ENCODE measurements at regions not wholly inside any gene's neighbourhood (a gene's known extent, or its start where the extent isn't known, plus 50 kb on each side); places are given as distances from the start of the nearest gene placed in this dataset.
"Not testable (repeated sequence)": the region's sequence is repeated elsewhere in the genome, so short reads cannot be mapped to it uniquely, and the experiment has no call there.

DNA sequence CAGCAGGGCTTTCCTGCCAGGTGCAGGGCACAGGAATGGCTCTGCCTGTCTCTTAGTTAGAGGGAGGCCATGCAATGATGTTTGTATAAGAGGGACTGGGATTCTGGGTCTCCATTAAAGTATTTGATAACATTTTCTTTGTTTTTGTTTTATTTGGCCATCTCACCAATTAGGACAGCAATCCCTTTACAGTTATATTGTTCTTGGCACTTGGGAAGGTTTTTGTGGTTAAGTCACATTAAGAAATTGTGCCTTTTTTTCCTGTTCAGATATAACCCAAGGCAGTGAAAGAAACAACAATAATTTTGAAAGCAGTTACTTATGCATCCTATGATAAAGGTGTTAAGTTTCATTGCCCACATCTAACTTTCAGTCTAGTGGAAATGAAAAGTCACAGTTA lies 237.4 kb upstream of the PRSS58 start:
- DNase-seq = not testable (repeated sequence)

DNA sequence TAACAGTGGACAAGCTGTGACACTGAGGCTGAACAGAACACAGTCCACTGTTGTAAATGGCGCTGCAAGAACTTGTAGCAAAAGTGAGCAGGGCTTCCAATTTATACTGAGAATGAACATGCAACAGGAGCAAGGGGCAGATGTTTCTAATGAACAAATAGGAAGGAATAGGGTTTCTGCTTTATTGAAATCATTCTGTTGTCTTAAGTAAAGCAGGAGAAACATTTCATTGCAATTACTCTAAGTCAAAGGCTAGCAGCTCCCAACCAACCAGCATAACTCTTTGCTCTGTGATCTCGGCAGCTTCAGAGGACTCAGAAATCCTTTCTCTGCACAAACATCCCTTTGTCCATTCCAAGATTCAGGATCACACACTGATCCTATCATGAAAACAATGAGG lies 236.2 kb upstream of the PRSS58 start:
- DNase-seq = no peak

DNA sequence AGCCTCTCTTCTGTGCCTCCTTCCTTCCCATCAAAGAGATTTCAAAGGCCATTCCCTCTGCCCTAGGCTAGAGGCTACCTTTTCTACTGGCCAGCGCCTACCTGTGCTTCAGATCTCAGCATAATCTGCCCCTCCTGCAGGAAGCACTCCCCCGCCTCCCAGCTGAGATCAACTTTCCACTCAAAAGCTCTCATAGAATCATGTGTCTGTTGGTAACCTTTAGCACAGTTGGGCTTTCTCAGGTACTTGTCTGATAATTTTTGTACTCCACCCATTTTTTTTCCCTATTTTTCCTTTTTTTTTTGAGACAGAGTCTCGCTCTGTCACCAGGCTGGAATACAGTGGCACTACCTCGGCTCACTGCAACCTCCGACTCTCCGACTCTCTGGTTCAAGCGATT lies 231.0 kb upstream of the PRSS58 start:
- DNase-seq = no peak

DNA sequence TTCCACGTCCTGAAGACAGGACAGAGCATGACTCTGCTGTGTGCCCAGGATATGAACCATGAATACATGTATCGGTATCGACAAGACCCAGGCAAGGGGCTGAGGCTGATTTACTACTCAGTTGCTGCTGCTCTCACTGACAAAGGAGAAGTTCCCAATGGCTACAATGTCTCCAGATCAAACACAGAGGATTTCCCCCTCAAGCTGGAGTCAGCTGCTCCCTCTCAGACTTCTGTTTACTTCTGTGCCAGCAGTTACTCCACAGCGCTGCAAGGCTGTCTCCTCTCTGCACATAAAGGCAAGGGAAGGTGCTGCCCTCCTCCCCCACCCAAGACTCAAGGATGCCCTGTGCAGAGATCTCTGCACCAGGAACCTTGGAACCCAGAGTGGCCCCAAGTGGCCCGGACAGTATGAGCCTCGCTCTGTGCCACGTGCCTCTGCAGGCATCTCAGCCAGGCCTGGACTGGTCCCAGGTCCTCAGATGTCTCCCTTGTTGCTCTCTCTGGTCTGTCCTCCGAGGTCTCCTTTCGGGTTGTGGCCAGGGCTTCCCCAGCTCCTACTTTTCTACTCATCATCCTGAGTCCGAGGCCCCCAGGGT lies 230.3 kb upstream of the PRSS58 start:
- no peak for DNase-seq

DNA sequence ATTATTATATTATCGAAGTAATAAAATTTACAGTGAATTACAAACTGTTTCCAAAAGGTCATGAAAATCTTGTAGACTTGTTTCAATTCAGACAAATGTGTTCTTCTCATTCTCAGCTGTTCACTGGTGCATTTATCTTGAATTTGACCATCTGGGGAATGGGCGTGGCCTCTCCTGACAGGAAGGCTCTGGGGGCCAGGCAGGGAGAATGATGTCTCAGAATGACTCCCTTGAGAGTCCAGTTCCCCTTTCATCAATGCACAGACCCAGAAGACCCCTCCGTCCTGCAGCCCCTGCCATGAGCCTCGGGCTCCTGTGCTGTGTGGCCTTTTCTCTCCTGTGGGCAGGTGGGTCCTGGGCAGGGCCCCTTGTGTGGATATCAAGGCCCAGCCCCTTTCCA lies 229.7 kb upstream of the PRSS58 start:
- not testable (repeated sequence) for DNase-seq

- DNase-seq = no peak
Measured at GRCh38 chr7:142487124-142487523, 229.3 kb upstream of the PRSS58 start.

GRCh38 chr7:142485617-142486226 lies 227.9 kb upstream of the PRSS58 start:
- DNase-seq = no peak

- no peak for DNase-seq
Measured at GRCh38 chr7:142483659-142484317, 225.9 kb upstream of the PRSS58 start.

GRCh38 chr7:142482891-142483658 lies 225.2 kb upstream of the PRSS58 start:
- DNase-seq = no peak

DNA sequence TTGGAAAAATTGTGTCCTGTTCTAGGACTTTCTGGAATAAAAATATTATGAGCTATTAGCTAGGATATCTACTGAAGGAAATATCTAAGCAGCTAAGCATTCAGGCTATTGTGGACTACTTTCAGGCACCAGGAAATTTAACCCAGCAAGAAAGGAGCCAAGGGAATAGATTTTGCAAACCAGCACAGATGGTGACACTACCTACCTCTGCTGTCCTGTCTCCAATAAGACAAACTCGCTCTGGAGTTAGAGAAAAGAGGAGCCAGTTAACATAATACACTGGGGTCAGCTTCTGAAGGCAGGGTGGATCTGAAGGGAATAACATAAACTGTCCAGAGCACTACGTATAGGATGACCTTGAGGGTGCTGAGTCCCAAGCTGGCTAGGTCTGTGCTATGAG lies 223.7 kb upstream of the PRSS58 start:
- DNase-seq = no peak

DNA sequence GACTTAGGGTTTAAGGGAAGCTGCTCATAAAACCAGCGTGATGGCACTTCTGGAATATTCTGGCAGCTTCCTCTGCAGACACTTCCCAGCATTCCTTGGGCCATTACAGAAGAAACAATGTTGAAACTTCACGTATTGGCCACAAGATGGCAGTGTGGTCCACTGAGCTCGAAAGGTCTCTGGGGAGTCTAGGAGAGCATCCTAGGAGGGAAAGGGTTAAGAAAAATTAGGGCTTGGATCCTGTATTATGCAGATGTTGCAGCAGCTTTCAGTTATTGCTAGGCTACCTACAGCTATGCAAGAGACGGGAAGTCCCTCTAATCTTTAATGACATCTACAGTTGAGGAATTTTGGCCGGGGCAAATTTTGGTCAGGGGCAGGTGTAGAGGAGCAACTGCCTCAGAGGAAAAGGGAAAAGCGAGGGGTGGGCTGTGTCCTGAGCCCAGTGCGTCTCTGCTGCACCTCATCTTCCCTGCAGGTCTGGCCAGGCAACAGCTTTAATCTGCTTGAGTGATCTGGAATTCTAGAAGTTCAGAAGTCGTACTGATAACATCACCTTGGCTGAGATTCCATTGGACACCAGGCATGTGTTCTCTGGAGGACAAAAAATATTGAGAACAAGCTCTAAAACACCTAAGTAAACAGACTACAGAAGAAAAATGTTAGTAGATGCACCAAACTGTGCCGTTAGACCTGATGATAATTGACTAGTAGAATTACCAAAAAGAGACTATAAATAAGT lies 220.8 kb upstream of the PRSS58 start:
- no peak for DNase-seq

GRCh38 chr7:142477801-142478200 lies 219.9 kb upstream of the PRSS58 start:
- DNase-seq = not testable (repeated sequence)

- DNase-seq = no peak
Measured at GRCh38 chr7:142477079-142477651, 219.3 kb upstream of the PRSS58 start.

DNA sequence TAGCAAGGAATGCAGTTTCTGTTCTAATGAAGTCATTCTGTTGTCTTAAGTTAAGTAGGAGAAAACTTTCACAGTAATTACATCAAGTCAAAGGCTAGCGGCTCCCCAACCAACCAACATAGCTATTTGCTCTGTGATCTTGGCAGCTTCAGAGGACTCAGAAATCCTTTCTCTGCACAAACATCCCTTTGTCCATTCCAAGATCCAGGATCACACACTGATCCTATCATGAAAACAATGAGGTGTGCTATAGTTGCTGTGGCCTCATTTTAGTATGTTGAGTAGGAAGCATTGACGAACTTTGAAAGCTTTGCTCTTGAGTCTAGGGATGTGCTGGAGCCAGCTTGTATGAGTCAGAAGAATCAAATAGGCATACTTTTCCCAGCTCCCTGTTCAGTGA lies 218.2 kb upstream of the PRSS58 start:
- DNase-seq = no peak

DNA sequence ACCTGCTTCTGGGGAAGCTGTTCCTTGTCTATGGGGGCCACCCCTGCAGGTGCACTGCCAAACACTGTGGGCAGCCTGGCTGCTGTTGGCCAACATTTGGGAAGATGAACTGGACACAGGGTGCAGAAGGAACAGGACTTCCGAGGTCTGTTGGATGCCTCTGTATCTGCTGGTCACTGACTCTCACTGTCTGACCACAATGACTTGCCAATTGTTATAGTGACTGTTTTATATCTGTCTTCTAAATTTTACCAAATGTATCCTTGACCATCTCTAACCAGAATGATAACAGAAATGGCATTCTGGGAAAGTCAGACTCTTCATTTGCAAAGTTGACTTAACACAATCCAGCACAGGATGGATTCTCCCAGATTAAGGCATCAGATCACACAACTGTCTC lies 214.0 kb upstream of the PRSS58 start:
- no peak for DNase-seq

DNA sequence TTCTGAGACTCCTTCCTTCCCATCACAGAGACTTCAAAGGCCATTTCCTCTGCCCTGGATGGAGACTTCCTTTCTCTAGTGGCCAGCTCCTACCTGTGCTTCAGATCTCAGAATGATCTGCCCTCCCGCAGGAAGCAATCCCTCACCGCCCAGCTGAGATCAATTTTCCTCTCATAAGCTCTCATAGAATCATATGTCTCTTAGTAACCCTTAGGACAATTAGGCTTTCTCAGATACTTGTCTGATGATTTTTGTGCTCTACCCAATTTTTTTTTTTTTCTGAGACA lies 212.6 kb upstream of the PRSS58 start:
- no peak for DNase-seq

DNA sequence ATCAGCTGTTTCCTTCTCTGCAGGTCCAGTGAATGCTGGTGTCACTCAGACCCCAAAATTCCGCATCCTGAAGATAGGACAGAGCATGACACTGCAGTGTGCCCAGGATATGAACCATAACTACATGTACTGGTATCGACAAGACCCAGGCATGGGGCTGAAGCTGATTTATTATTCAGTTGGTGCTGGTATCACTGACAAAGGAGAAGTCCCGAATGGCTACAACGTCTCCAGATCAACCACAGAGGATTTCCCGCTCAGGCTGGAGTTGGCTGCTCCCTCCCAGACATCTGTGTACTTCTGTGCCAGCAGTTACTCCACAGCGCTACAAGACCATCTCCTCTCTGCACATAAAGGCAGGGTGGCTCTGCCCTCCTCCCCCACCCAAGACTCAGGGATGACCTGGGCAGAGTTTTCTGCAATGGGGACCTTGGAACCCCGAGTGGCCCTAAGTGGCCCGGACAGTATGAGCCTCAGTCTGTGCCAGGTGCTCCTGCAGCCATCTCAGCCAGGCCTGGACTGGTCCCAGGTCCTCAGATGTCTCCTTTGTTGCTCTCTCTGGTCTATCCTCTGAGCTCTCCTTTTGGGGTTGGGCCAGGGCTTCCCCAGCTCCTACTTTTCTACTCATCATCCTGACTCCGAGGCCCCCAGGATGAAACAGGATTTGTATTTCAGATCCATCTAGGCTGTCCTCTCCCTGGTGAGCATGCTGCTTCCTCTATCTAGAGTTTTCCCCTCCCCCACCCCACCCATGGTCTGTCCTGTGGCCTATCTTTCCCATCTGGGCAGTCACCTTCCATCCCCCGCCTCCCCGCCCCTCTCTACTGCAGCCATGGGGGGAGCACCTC lies 212.1 kb upstream of the PRSS58 start:
- DNase-seq = no peak

GRCh38 chr7:142468871-142469665 lies 211.2 kb upstream of the PRSS58 start:
- DNase-seq = no peak

- DNase-seq = not testable (repeated sequence)
Measured at GRCh38 chr7:142467056-142467655, 209.3 kb upstream of the PRSS58 start.

DNA sequence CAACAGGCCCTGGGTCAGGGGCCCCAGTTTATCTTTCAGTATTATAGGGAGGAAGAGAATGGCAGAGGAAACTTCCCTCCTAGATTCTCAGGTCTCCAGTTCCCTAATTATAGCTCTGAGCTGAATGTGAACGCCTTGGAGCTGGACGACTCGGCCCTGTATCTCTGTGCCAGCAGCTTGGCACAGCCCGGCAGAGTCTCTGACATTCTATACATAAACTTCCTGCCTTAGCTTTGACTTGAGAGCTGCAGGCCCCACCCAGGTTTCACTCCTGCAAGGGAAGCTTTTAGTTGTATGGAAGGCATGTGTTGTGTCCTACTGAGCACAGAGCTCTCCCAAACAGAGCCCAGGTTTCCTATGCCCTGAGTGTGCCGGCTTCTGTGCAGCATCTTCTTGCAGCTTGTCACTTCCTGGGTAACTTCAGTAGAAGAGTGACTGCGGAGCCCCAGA lies 205.6 kb upstream of the PRSS58 start:
- DNase-seq = no peak

GRCh38 chr7:142461437-142461836 lies 203.6 kb upstream of the PRSS58 start:
- DNase-seq = no peak
